ENCODE measurements at regions not wholly inside any gene's neighbourhood (a gene's known extent, or its start where the extent isn't known, plus 50 kb on each side); places are given as distances from the start of the nearest gene placed in this dataset.

GRCh38 chr2:49251251-49251650 lies 96.9 kb upstream of the FSHR start:
- TF ChIP-seq CTCF (IDR thresholded peaks at IDR 0.05): no peak
- TF ChIP-seq POLR2AphosphoS5 (IDR thresholded peaks at IDR 0.05): no peak
